HL-60 (cell line): ENCODE measurements at regions not wholly inside any gene's neighbourhood (a gene's known extent, or its start where the extent isn't known, plus 50 kb on each side); places are given as distances from the start of the nearest gene placed in this dataset.

Experiments
- DNase-seq, 2 experiments: peaks; one replicate each; pipeline ENCODE4 v3.0.0-alpha.2; 2010 to 2020; ENCODE audit warnings: low read depth in 1 of 2, low spot score in 1 of 2
- H3K27ac ChIP-seq: fragments of 250-450 bp; sonication (Bioruptor Pico); replicated peaks from 2 replicates; pipeline ENCODE4 v1.5.1; 2020; ENCODE audit warnings: mild to moderate bottlenecking, moderate library complexity
- H3K27me3 ChIP-seq: fragments of 250-450 bp; sonication (Bioruptor Pico); 2 replicates; pipeline ENCODE4 v1.5.1; 2021; ENCODE audit warnings: mild to moderate bottlenecking, moderate library complexity; ENCODE audit not compliant: insufficient read depth, poor library complexity, severe bottlenecking
- H3K4me3 ChIP-seq: replicated peaks from 2 replicates; pipeline ENCODE4 v1.5.1; 2011; ENCODE audit warnings: mild to moderate bottlenecking, control low read depth, low read length; ENCODE audit not compliant: insufficient read depth
- CTCF ChIP-seq: IDR thresholded peaks from one replicate; pipeline ENCODE4 v1.5.1; 2011; ENCODE audit warnings: low read length, control low read depth, inconsistent platforms; ENCODE audit not compliant: insufficient read depth
- GABPA ChIP-seq: IDR thresholded peaks from 2 replicates; pipeline ENCODE4 v1.6.1; 2012; ENCODE audit warnings: low read depth
- POLR2AphosphoS5 ChIP-seq: IDR thresholded peaks from 2 replicates; pipeline ENCODE4 v1.6.1; 2012; ENCODE audit warnings: low read depth
- REST ChIP-seq: IDR thresholded peaks from 2 replicates; pipeline ENCODE4 v1.6.1; 2012; ENCODE audit warnings: low read depth; ENCODE audit not compliant: insufficient replicate concordance
- SPI1 ChIP-seq: IDR thresholded peaks from 2 replicates; pipeline ENCODE4 v1.6.1; 2012; ENCODE audit warnings: low read depth, mild to moderate bottlenecking, borderline replicate concordance

GRCh38 chr6:16818992-16819626, 57.8 kb upstream of the ATXN1 start:
- no peak for DNase-seq
- H3K27me3 ChIP-seq, result no peaks in the 10 kb centered on the region
- H3K4me3 ChIP-seq, result no peak overlapping the region
- TF ChIP-seq POLR2AphosphoS5, result no peak
- TF ChIP-seq SPI1, result no peak
- no peak for TF ChIP-seq REST
- TF ChIP-seq CTCF, result no peak
- no peak for TF ChIP-seq GABPA
- no peak overlapping the region for H3K27ac ChIP-seq

DNA sequence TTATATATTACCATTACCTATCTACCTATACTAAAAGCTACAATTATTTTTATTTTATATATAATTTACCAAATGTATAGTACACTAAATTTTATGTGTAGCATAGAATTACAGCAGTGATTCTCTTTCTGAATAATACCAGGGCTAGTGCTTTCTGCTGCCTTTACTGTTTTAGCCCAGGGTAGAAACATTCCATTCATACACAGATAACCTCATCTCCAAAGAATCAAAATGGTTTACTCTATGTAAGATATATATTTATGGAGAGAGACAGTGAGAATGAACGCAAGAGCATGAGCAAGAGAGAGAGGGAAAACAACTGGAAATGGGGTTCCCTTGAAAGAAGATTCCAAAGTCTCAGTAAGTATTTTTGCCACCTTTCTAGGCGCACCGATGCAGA, 56.3 kb upstream of the ATXN1 start:
- Histone ChIP-seq H3K27me3 (no peaks in the 10 kb centered on the region), H3K4me3 (no peak overlapping the region), H3K27ac (no peak overlapping the region)
- TF ChIP-seq SPI1 (no peak), REST (no peak), GABPA (no peak), CTCF (no peak), POLR2AphosphoS5 (no peak)
- no peak for DNase-seq

- H3K27ac ChIP-seq, result no peak overlapping the region
- H3K27me3 ChIP-seq, result no peaks in the 10 kb centered on the region
- no peak overlapping the region for H3K4me3 ChIP-seq
- peak in 1 of 2 experiments; percentile 15 for DNase-seq
- TF ChIP-seq SPI1 (no peak), REST (no peak), CTCF (no peak)
These were observed 55.6 kb upstream of the ATXN1 start for GRCh38 chr6:16816891-16817290.
